ENCODE measurements at regions not wholly inside any gene's neighbourhood (a gene's known extent, or its start where the extent isn't known, plus 50 kb on each side); places are given as distances from the start of the nearest gene placed in this dataset.
A peak's percentile ranks its signal among the peaks of the same experiment; 100 is the strongest.

DNA sequence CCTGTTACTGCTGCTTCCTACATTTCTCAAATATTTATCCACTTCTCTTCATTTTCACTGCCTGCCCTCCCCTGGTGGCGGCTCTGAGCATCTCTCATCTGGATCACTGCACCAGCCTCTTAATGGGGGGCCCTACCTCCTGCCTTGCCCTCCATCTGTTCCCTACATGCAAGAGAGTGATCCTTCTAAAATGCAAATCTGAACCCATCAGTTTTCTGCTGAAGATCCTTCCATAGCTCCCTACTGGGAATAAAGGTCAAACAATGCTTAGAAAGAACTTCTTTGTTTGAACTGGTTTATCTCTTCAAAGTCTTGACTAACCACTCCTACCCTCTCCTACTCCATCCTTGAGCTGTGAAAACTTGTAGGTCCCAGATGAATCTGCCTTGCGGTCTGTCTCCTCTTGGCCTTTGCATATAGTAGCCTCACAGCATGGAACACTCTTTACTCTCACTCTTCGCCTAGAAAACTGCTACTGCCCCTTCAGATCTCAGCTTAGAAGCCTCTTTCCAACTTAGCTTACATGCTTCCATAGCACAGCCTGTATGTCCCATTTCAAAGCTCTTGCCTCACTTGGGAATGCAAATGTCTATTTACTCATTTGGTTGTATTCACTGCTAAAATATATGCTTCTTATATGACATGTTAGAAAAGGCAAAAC lies 119.3 kb downstream of the QRSL1 start:
- intact Hi-C loops (cut with DNase I): no loop called here
- Histone ChIP-seq H3K4me3 (replicated peaks in 1 of 3) (no peak overlapping the region), H3K27ac (peak overlapping the region in 2 of 3 donors; percentile 83 to 97), H3K4me1 (peaks cover 36 to 44% of the 10 kb centered on the region in 2 donors), H3K27me3 (no peaks in the 10 kb centered on the region), H3K36me3 (no peaks in the 10 kb centered on the region), H3K9me3 (no peaks in the 10 kb centered on the region)
- TF ChIP-seq, protein P1, sequence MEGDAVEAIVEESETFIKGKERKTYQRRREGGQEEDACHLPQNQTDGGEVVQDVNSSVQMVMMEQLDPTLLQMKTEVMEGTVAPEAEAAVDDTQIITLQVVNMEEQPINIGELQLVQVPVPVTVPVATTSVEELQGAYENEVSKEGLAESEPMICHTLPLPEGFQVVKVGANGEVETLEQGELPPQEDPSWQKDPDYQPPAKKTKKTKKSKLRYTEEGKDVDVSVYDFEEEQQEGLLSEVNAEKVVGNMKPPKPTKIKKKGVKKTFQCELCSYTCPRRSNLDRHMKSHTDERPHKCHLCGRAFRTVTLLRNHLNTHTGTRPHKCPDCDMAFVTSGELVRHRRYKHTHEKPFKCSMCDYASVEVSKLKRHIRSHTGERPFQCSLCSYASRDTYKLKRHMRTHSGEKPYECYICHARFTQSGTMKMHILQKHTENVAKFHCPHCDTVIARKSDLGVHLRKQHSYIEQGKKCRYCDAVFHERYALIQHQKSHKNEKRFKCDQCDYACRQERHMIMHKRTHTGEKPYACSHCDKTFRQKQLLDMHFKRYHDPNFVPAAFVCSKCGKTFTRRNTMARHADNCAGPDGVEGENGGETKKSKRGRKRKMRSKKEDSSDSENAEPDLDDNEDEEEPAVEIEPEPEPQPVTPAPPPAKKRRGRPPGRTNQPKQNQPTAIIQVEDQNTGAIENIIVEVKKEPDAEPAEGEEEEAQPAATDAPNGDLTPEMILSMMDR (IDR thresholded peaks at IDR 0.05): no peak
- TF ChIP-seq POLR2A (IDR thresholded peaks at IDR 0.05): no peak
- no peak for DNase-seq
- WGBS, 2 donors: 76 to 80% methylated on average over 3 of the region's 3 CpGs

DNA sequence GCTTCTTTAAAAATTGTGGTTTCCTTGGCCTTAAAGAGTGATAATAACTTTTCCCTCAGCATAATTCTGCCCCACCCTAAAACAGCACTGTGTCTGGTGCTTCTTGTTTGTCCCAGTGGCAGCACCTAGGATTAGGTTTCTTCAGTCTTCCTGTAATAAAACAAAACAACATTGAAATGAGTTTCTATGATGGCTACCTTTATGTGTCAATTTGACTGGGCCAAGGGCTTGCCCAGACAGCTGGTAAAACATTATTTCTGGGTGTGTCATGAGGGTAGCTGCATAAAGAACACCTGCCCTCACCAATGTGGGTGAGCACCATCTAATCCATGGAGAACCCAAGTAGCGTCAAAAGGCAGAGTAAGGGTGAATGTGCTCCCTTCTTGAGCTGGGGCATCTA lies 117.8 kb downstream of the QRSL1 start:
- TF ChIP-seq, protein P1 (IDR thresholded peaks at IDR 0.05): no peak
- TF ChIP-seq POLR2A (IDR thresholded peaks at IDR 0.05): no peak
- no peak overlapping the region for H3K4me3 ChIP-seq (replicated peaks in 1 of 3)
- H3K27me3 ChIP-seq: no peaks in the 10 kb centered on the region
- no peak for DNase-seq
- 95% methylated on average over 1 of the region's 1 CpG for WGBS, 2 donors
- peaks cover 41 to 52% of the 10 kb centered on the region in 2 donors for H3K4me1 ChIP-seq
- peak overlapping the region; percentile 83 to 97 (median 89) for H3K27ac ChIP-seq
- intact Hi-C loops (cut with DNase I): no loop called here
- no peaks in the 10 kb centered on the region for H3K36me3 ChIP-seq
- no peaks in the 10 kb centered on the region for H3K9me3 ChIP-seq

DNA sequence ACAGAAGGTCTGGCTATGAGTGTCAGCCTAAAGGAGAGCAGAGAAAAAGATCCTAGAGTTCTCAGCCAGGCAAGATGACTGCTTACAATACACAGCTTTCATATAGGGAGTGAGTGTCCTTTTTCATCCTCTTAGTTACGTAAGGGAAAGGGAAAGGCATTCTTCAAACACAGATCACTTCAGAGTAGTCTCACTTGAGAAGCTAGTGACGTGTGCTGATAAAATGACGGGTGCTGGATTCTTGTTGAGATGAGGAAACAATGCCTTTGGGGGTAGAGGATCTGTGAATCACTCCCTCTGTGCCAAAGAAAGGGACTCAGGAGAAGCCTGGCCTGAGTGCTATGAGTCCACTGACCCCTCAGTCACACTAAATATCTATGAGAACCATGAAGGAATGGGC lies 117.3 kb downstream of the QRSL1 start:
- peak overlapping the region; percentile 83 to 97 (median 89) for H3K27ac ChIP-seq
- peaks cover 41 to 50% of the 10 kb centered on the region in 2 donors for H3K4me1 ChIP-seq
- intact Hi-C loops (cut with DNase I): no loop called here
- no peak overlapping the region for H3K4me3 ChIP-seq (replicated peaks in 1 of 3)
- H3K36me3 ChIP-seq: no peaks in the 10 kb centered on the region
- no peaks in the 10 kb centered on the region for H3K27me3 ChIP-seq
- DNase-seq: peak; percentile 47
- WGBS, 2 donors: 23 to 24% methylated on average over 3 of the region's 3 CpGs
- no peaks in the 10 kb centered on the region for H3K9me3 ChIP-seq
- peak in 1 of 2 donors; percentile 75 for TF ChIP-seq POLR2A (IDR thresholded peaks at IDR 0.05)
- TF ChIP-seq, protein P1 (IDR thresholded peaks at IDR 0.05): no peak

GRCh38 chr6:106745824-106746582 lies 116.6 kb downstream of the QRSL1 start:
- Histone ChIP-seq H3K9me3 (no peaks in the 10 kb centered on the region), H3K4me1 (peaks cover 39 to 50% of the 10 kb centered on the region in 2 donors), H3K27me3 (no peaks in the 10 kb centered on the region), H3K27ac (peak overlapping the region; percentile 83 to 97 (median 89)), H3K36me3 (no peaks in the 10 kb centered on the region), H3K4me3 (replicated peaks in 1 of 3) (no peak overlapping the region)
- intact Hi-C loops (cut with DNase I): no loop called here
- no peak for DNase-seq
- 70 to 79% methylated on average over 5 of the region's 5 CpGs for WGBS, 2 donors
- no peak for TF ChIP-seq POLR2A (IDR thresholded peaks at IDR 0.05)
- TF ChIP-seq, protein P1 (IDR thresholded peaks at IDR 0.05): no peak

All from thyroid gland (tissue), 4 donors.